Heart left ventricle (tissue), 13 donors: ENCODE measurements at regions not wholly inside any gene's neighbourhood (a gene's known extent, or its start where the extent isn't known, plus 50 kb on each side); places are given as distances from the start of the nearest gene placed in this dataset.

ENCODE experiments used
- POLR2A ChIP-seq, 2 donors: fragments of 450-650 bp; IDR thresholded peaks; one replicate each; pipeline ENCODE4 v1.6.1; 2017; ENCODE audit warnings: antibody characterized with exemption in 2 of 2, mild to moderate bottlenecking in 2 of 2, moderate library complexity in 2 of 2
- TF ChIP-seq, protein P1 (sequence below), 12 donors: fragments of 200-600 bp; sonication (generic) in 4 of 12; IDR thresholded peaks; one replicate each; pipeline versions ENCODE4 v1.5.0 to v1.8.0; 2018 to 2022; ENCODE audit warnings: antibody characterized with exemption in 12 of 12, mild to moderate bottlenecking in 5 of 12
- donor health status: ischemic (EF 13 %, LVEDD 7.1; RV severe dilation, severe dysfunction).
- donor health status: DM: no; HTN: yes; CAD: no.
- donor health status: DM: no; HTN: no; CAD: no.
- donor health status: ischemic (EF 25% LVEDD 6.9; RV normal size, moderate dysfunction).
- donor health status: ischemic (EF 25% LVEDD 5.7; RV mildly dilated, moderate dysfunction).
- donor health status: ischemic (EF 35%, LVEDD 5.7; RV mildly dilated, moderate dysfunction).
- donor health status: nonischemic (EF 11% LVEDD 7.7; RV severe dilation, severe dysfunction).
- donor health status: DM: yes; HTN: yes; CAD: no.
- donor health status: PGD.
- donor health status: ischemic (EF 29% LVEDD 5.4; RV normal size, mild dysfunction).
- donor health status: nonischemic (EF 23%, LVEDD 6.1; RV moderate dilation, normal function).

DNA sequence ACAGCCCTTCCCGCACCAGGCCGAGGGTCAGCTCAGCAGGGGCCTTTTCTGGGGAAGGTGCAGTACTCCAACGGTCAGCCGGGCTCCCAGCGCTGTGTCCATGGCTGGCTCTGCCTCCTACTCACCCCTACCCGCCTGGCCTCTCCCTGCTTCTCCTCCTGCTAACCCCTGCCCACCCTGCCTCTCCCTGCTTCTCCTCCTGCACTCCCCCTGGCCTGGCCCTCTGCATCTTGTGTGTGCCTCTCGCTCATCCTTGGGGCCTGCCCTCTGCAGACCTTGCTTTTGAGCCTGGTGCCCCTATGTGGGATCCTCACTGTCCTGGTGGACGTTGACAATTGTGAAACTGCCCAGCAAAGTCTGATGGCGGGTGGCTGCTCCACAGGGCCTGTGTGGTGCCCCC, 274.6 kb upstream of the IRX2 start:
- no peak for TF ChIP-seq POLR2A (IDR thresholded peaks at IDR 0.05)
- TF ChIP-seq, protein P1, sequence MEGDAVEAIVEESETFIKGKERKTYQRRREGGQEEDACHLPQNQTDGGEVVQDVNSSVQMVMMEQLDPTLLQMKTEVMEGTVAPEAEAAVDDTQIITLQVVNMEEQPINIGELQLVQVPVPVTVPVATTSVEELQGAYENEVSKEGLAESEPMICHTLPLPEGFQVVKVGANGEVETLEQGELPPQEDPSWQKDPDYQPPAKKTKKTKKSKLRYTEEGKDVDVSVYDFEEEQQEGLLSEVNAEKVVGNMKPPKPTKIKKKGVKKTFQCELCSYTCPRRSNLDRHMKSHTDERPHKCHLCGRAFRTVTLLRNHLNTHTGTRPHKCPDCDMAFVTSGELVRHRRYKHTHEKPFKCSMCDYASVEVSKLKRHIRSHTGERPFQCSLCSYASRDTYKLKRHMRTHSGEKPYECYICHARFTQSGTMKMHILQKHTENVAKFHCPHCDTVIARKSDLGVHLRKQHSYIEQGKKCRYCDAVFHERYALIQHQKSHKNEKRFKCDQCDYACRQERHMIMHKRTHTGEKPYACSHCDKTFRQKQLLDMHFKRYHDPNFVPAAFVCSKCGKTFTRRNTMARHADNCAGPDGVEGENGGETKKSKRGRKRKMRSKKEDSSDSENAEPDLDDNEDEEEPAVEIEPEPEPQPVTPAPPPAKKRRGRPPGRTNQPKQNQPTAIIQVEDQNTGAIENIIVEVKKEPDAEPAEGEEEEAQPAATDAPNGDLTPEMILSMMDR (IDR thresholded peaks at IDR 0.05) = no peak
